ENCODE measurements at regions not wholly inside any gene's neighbourhood (a gene's known extent, or its start where the extent isn't known, plus 50 kb on each side); places are given as distances from the start of the nearest gene placed in this dataset.

DNA sequence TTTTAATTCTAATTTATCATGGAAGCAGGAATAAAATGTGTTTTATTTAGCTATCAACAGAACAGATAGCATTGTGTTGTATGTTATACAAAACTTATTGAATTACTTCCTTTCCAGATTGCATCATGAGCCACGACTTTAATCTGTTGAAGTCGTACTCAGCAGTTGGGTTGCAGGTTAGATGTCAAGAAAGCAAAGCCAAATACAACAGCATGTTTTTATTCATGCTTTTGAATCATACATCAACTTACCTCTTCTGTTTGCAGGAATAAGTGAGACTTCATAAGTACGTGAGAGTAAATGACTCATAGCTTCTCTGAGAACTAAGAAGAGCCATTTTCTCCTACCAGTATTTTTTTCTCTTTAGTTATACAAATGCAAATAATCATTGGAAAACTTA, 110.8 kb upstream of the ADGRL4 start:
- Histone ChIP-seq H3K36me3 (ENCODE audit: control insufficient read depth, insufficient read depth, low read length) (no peaks in the 10 kb centered on the region), H3K4me3 (ENCODE audit: extremely low read depth, insufficient read depth, low read length, poor library complexity, severe bottlenecking) (no peak overlapping the region), H3K4me1 (ENCODE audit: control insufficient read depth, insufficient read depth, low read length, poor library complexity, severe bottlenecking) (no peaks in the 10 kb centered on the region), H3K27ac (ENCODE audit: low read depth, low read length, severe bottlenecking) (no peak overlapping the region), H3K9me3 (ENCODE audit: control insufficient read depth, low read length) (no peaks in the 10 kb centered on the region)
- 100% methylated on average over 2 of the region's 3 CpGs; no CpG with 5 or more reads in 1 of the 2 experiments for WGBS, 2 experiments (ENCODE audit: insufficient coverage in 2 of 2)

DNA sequence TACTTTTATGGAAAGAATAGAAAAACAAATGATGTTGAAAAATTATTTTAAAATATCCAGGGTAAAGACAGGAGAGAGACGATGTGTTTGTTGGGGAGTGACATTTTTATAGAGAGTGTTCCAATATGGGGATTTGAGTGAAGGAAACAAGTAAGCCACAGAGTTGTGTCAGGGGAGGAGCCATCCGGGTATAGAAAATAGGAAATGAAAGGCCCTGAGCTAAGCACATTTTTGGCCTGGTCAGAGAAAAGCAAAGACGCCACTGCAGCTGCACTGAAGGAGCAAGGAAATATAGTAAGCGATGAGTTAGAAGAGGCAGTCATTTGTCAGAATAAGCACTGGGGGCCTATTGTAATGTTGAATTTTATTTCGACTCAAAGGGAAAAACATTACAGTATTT, 107.3 kb upstream of the ADGRL4 start:
- no peak overlapping the region for H3K27ac ChIP-seq (ENCODE audit: low read depth, low read length, severe bottlenecking)
- no peaks in the 10 kb centered on the region for H3K36me3 ChIP-seq (ENCODE audit: control insufficient read depth, insufficient read depth, low read length)
- H3K9me3 ChIP-seq (ENCODE audit: control insufficient read depth, low read length), result no peaks in the 10 kb centered on the region
- no peak overlapping the region for H3K4me3 ChIP-seq (ENCODE audit: extremely low read depth, insufficient read depth, low read length, poor library complexity, severe bottlenecking)
- H3K4me1 ChIP-seq (ENCODE audit: control insufficient read depth, insufficient read depth, low read length, poor library complexity, severe bottlenecking), result no peaks in the 10 kb centered on the region
- 59 to 66% methylated on average over 3 to 4 of the region's 5 CpGs for WGBS, 2 experiments (ENCODE audit: insufficient coverage in 2 of 2)

DNA sequence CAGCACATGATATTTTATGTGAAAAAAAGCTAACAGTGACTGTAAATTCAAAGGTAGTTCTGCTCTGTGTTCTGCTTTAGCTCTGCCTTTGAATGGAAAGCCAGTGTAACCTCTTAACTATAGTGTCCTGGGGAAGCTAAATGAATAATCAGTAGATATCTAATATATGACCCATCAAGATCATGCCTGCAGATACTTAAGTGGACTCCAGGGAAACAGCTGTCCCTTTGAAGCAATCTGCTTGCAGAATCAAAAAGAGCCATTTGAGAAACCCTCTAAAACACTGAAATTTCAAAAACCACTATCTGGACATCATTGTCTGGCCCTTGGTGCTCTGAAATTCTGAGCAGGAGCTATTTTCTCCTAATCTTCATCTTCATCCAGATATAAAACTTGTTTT, 104.2 kb upstream of the ADGRL4 start:
- Histone ChIP-seq H3K9me3 (ENCODE audit: control insufficient read depth, low read length) (no peaks in the 10 kb centered on the region), H3K4me3 (ENCODE audit: extremely low read depth, insufficient read depth, low read length, poor library complexity, severe bottlenecking) (no peak overlapping the region)

DNA sequence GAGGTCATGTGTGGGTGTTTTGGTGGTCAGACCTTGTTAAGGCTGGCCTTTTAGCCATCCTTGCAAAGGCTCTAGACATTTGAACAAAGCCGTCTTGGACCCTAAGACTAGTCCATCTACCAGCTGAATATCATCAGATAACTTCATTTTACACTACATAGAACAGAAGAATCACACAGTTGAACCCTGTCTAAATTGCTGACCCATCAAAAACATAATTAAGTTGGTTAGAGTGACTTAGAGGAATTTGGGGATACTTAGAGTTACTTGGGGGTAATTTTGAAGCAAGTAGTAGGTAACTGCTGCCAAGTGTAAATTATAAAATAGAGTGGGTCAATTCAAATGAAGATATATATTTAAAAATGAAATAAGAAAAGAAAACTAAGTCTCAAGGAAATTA, 102.9 kb upstream of the ADGRL4 start:
- Histone ChIP-seq H3K36me3 (ENCODE audit: control insufficient read depth, insufficient read depth, low read length) (no peaks in the 10 kb centered on the region), H3K9me3 (ENCODE audit: control insufficient read depth, low read length) (no peaks in the 10 kb centered on the region), H3K4me1 (ENCODE audit: control insufficient read depth, insufficient read depth, low read length, poor library complexity, severe bottlenecking) (no peaks in the 10 kb centered on the region), H3K4me3 (ENCODE audit: extremely low read depth, insufficient read depth, low read length, poor library complexity, severe bottlenecking) (no peak overlapping the region), H3K27ac (ENCODE audit: low read depth, low read length, severe bottlenecking) (no peak overlapping the region)
- no CpG with 5 or more reads among the region's 1 CpG for WGBS, 2 experiments (ENCODE audit: insufficient coverage in 2 of 2)

More for the DNA sequence above, 104.2 kb upstream of the ADGRL4 start:
- Histone ChIP-seq H3K27ac (ENCODE audit: low read depth, low read length, severe bottlenecking) (no peak overlapping the region), H3K36me3 (ENCODE audit: control insufficient read depth, insufficient read depth, low read length) (no peaks in the 10 kb centered on the region), H3K4me1 (ENCODE audit: control insufficient read depth, insufficient read depth, low read length, poor library complexity, severe bottlenecking) (no peaks in the 10 kb centered on the region)

GRCh38 chr1:79105500-79105899, 99.0 kb upstream of the ADGRL4 start:
- Histone ChIP-seq H3K27ac (ENCODE audit: low read depth, low read length, severe bottlenecking) (no peak overlapping the region), H3K9me3 (ENCODE audit: control insufficient read depth, low read length) (no peaks in the 10 kb centered on the region), H3K4me1 (ENCODE audit: control insufficient read depth, insufficient read depth, low read length, poor library complexity, severe bottlenecking) (no peaks in the 10 kb centered on the region), H3K4me3 (ENCODE audit: extremely low read depth, insufficient read depth, low read length, poor library complexity, severe bottlenecking) (no peak overlapping the region), H3K36me3 (ENCODE audit: control insufficient read depth, insufficient read depth, low read length) (no peaks in the 10 kb centered on the region)
- 100% methylated on average over 2 of the region's 2 CpGs; no CpG with 5 or more reads in 1 of the 2 experiments for WGBS, 2 experiments (ENCODE audit: insufficient coverage in 2 of 2)

DNA sequence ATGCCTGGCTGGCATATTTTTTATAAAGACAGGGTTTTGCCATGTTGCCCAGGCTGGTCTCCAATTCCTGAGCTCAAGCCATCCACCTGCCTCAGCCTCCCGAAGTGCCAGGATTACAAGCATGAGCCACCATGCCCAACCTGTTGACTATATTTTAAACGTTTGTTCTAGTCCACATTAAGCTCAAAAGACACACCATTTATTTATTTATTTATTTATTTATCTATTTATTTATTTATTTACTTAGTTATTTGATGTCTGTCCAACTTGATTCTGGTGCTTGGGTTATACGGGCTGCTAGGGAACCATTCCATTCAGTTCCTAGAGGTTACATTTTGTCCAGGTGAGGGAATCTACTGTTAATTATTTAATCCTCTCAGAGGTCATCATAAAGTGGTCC, 98.1 kb upstream of the ADGRL4 start:
- H3K4me1 ChIP-seq (ENCODE audit: control insufficient read depth, insufficient read depth, low read length, poor library complexity, severe bottlenecking), result no peaks in the 10 kb centered on the region
- no peaks in the 10 kb centered on the region for H3K36me3 ChIP-seq (ENCODE audit: control insufficient read depth, insufficient read depth, low read length)
- H3K4me3 ChIP-seq (ENCODE audit: extremely low read depth, insufficient read depth, low read length, poor library complexity, severe bottlenecking), result no peak overlapping the region
- no peak overlapping the region for H3K27ac ChIP-seq (ENCODE audit: low read depth, low read length, severe bottlenecking)
- WGBS, 2 experiments (ENCODE audit: insufficient coverage in 2 of 2), result 83 to 100% methylated on average over 1 of the region's 3 CpGs
- H3K9me3 ChIP-seq (ENCODE audit: control insufficient read depth, low read length), result no peaks in the 10 kb centered on the region

DNA sequence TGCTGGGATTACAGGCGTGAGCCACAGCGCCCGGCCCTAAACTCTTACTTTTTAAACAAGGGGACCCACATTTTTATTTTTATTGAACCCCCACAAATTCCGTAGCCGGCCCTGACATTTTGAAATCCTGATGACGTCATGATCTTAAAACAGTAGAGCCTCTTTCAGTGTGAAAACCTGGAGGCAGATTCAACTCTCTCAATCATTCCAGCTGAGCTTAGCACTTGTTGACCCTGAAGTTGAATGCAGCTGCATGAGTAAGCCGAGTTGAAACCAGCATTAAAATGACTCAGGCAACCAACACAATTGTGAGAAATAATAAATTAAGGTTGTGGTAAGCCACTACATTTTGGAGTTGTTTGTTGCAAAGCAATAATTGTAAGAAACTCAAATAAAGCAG, 93.9 kb upstream of the ADGRL4 start:
- Histone ChIP-seq H3K36me3 (ENCODE audit: control insufficient read depth, insufficient read depth, low read length) (no peaks in the 10 kb centered on the region), H3K4me1 (ENCODE audit: control insufficient read depth, insufficient read depth, low read length, poor library complexity, severe bottlenecking) (no peaks in the 10 kb centered on the region), H3K27ac (ENCODE audit: low read depth, low read length, severe bottlenecking) (no peak overlapping the region), H3K9me3 (ENCODE audit: control insufficient read depth, low read length) (no peaks in the 10 kb centered on the region), H3K4me3 (ENCODE audit: extremely low read depth, insufficient read depth, low read length, poor library complexity, severe bottlenecking) (no peak overlapping the region)
- WGBS, 2 experiments (ENCODE audit: insufficient coverage in 2 of 2), result 90% methylated on average over 4 to 6 of the region's 7 CpGs

DNA sequence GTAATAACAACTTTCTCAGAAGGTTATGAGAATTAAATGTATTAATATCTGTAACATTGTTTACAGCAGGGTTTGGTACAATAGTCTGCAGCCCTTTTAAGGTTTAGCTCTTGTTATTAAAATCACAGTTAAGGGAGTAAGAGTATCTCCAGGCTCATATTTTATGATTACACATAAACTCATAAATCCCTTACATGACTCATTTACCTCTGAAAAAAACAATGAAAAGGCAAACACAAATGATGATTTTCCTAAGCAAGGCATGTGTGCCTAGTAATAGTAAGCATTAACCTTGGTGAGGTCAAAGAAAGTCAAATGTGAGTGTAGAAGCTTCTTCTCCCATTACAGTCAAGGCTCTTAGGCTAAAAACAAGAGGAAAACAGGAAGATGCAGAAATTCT, 84.5 kb upstream of the ADGRL4 start:
- Histone ChIP-seq H3K9me3 (ENCODE audit: control insufficient read depth, low read length) (no peaks in the 10 kb centered on the region), H3K4me3 (ENCODE audit: extremely low read depth, insufficient read depth, low read length, poor library complexity, severe bottlenecking) (no peak overlapping the region), H3K36me3 (ENCODE audit: control insufficient read depth, insufficient read depth, low read length) (no peaks in the 10 kb centered on the region), H3K27ac (ENCODE audit: low read depth, low read length, severe bottlenecking) (no peak overlapping the region), H3K4me1 (ENCODE audit: control insufficient read depth, insufficient read depth, low read length, poor library complexity, severe bottlenecking) (no peaks in the 10 kb centered on the region)

GRCh38 chr1:79089946-79090345, 83.4 kb upstream of the ADGRL4 start:
- Histone ChIP-seq H3K36me3 (ENCODE audit: control insufficient read depth, insufficient read depth, low read length) (no peaks in the 10 kb centered on the region), H3K9me3 (ENCODE audit: control insufficient read depth, low read length) (no peaks in the 10 kb centered on the region), H3K4me3 (ENCODE audit: extremely low read depth, insufficient read depth, low read length, poor library complexity, severe bottlenecking) (no peak overlapping the region), H3K4me1 (ENCODE audit: control insufficient read depth, insufficient read depth, low read length, poor library complexity, severe bottlenecking) (no peaks in the 10 kb centered on the region), H3K27ac (ENCODE audit: low read depth, low read length, severe bottlenecking) (no peak overlapping the region)
- no CpG with 5 or more reads among the region's 2 CpGs for WGBS, 2 experiments (ENCODE audit: insufficient coverage in 2 of 2)

GRCh38 chr1:79082233-79082632, 75.7 kb upstream of the ADGRL4 start:
- Histone ChIP-seq H3K4me3 (ENCODE audit: extremely low read depth, insufficient read depth, low read length, poor library complexity, severe bottlenecking) (no peak overlapping the region), H3K4me1 (ENCODE audit: control insufficient read depth, insufficient read depth, low read length, poor library complexity, severe bottlenecking) (peaks cover 14% of the 10 kb centered on the region), H3K27ac (ENCODE audit: low read depth, low read length, severe bottlenecking) (no peak overlapping the region), H3K36me3 (ENCODE audit: control insufficient read depth, insufficient read depth, low read length) (no peaks in the 10 kb centered on the region), H3K9me3 (ENCODE audit: control insufficient read depth, low read length) (no peaks in the 10 kb centered on the region)
- 100% methylated on average over 2 of the region's 2 CpGs; no CpG with 5 or more reads in 1 of the 2 experiments for WGBS, 2 experiments (ENCODE audit: insufficient coverage in 2 of 2)

DNA sequence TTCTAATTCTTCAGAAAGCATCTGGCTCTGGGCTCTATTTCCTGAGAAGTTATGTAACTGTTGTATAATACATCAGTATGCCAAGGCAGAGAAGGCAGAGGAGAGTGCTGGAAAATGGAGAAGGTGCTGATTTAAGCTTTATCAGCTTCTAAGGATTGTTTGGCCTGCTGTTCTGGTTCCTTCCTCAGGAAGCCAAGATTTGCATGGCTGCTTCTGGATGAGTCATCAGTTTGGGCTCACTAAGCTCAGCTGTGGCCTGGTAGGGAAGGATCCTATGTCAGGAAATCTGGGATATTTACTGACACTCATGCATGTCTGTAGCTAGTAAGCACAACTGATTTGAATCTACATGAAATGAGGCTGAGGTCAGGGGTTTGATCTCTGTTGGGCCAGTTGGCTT, 73.2 kb upstream of the ADGRL4 start:
- Histone ChIP-seq H3K36me3 (ENCODE audit: control insufficient read depth, insufficient read depth, low read length) (no peaks in the 10 kb centered on the region), H3K27ac (ENCODE audit: low read depth, low read length, severe bottlenecking) (peak overlapping the region; percentile 68), H3K9me3 (ENCODE audit: control insufficient read depth, low read length) (no peaks in the 10 kb centered on the region)

GRCh38 chr1:79074975-79075374, 68.4 kb upstream of the ADGRL4 start:
- Histone ChIP-seq H3K27ac (ENCODE audit: low read depth, low read length, severe bottlenecking) (no peak overlapping the region), H3K4me3 (ENCODE audit: extremely low read depth, insufficient read depth, low read length, poor library complexity, severe bottlenecking) (no peak overlapping the region), H3K36me3 (ENCODE audit: control insufficient read depth, insufficient read depth, low read length) (no peaks in the 10 kb centered on the region), H3K4me1 (ENCODE audit: control insufficient read depth, insufficient read depth, low read length, poor library complexity, severe bottlenecking) (peaks cover 7% of the 10 kb centered on the region), H3K9me3 (ENCODE audit: control insufficient read depth, low read length) (no peaks in the 10 kb centered on the region)
- no CpG with 5 or more reads among the region's 2 CpGs for WGBS, 2 experiments (ENCODE audit: insufficient coverage in 2 of 2)

More for the DNA sequence above, 73.2 kb upstream of the ADGRL4 start:
- Histone ChIP-seq H3K4me1 (ENCODE audit: control insufficient read depth, insufficient read depth, low read length, poor library complexity, severe bottlenecking) (peaks cover 14% of the 10 kb centered on the region), H3K4me3 (ENCODE audit: extremely low read depth, insufficient read depth, low read length, poor library complexity, severe bottlenecking) (no peak overlapping the region)
